ENCODE measurements at regions not wholly inside any gene's neighbourhood (a gene's known extent, or its start where the extent isn't known, plus 50 kb on each side); places are given as distances from the start of the nearest gene placed in this dataset.

GRCh38 chr2:120560330-120560729, 175.3 kb upstream of the GLI2 start:
- TF ChIP-seq POLR2A (IDR thresholded peaks at IDR 0.05), result no peak
- no peak for TF ChIP-seq CTCF (IDR thresholded peaks at IDR 0.05)

Data from vagina (tissue), 2 donors.